ENCODE measurements at regions not wholly inside any gene's neighbourhood (a gene's known extent, or its start where the extent isn't known, plus 50 kb on each side); places are given as distances from the start of the nearest gene placed in this dataset.

GRCh38 chr3:111412656-111413055, 129.3 kb upstream of the CD96 start:
- DNase-seq (ENCODE audit: low spot score): no peak
- no peak for TF ChIP-seq CTCF (IDR thresholded peaks at IDR 0.05; ENCODE audit: borderline replicate concordance, control extremely low read depth, extremely low read depth, insufficient read depth, missing control alignments)
- in situ Hi-C loops (cut with MboI; ENCODE audit: low sequenced_read_pairs, unreplicated experiment): no loop called here

DNA sequence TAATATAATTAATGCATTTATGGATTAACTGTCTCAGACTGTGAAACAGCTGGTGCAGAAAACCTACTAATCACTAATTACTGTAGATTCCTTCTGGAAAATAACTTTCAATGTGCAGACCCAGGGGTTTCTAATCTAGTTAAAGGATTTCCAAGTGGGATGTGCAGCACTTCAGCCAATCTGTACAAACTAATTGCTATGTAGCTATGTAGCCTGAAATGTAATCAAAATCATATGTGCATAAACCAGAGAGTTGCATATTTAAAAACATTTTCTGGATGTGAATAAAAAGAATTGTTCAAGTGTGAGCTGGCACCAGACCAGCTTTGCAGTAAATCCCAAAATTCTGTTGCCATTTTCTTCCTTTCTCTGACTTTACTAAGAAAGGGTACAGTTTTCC, 127.5 kb upstream of the CD96 start:
- in situ Hi-C loops (cut with MboI; ENCODE audit: low sequenced_read_pairs, unreplicated experiment): no loop called here
- TF ChIP-seq CTCF (IDR thresholded peaks at IDR 0.05; ENCODE audit: borderline replicate concordance, control extremely low read depth, extremely low read depth, insufficient read depth, missing control alignments): no peak
- no peak for DNase-seq (ENCODE audit: low spot score)

GRCh38 chr3:111415018-111415417, 127.0 kb upstream of the CD96 start:
- no peak for TF ChIP-seq CTCF (IDR thresholded peaks at IDR 0.05; ENCODE audit: borderline replicate concordance, control extremely low read depth, extremely low read depth, insufficient read depth, missing control alignments)
- in situ Hi-C loops (cut with MboI; ENCODE audit: low sequenced_read_pairs, unreplicated experiment): no loop called here
- no peak for DNase-seq (ENCODE audit: low spot score)

DNA sequence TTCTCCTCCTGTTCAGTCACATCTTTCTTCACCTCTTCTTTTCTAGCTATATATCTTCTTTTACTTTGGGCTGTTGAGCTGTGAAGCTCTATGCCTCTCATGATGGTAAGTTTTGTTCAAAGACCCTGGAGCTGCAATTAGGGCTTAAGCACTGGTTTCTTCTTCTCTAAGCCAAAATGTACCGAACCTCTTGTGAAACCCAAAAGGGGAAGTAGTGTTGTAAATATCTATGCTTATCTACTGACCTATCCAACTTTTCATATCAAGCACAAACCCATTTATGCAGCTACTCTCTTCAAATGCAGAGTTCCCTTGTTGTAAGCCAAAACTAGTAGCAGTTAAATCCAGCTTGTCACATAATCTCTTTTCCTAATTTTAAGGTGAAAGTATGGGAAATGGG, 123.6 kb upstream of the CD96 start:
- no peak for TF ChIP-seq CTCF (IDR thresholded peaks at IDR 0.05; ENCODE audit: borderline replicate concordance, control extremely low read depth, extremely low read depth, insufficient read depth, missing control alignments)
- DNase-seq (ENCODE audit: low spot score): no peak
- in situ Hi-C loops (cut with MboI; ENCODE audit: low sequenced_read_pairs, unreplicated experiment): no loop called here

DNA sequence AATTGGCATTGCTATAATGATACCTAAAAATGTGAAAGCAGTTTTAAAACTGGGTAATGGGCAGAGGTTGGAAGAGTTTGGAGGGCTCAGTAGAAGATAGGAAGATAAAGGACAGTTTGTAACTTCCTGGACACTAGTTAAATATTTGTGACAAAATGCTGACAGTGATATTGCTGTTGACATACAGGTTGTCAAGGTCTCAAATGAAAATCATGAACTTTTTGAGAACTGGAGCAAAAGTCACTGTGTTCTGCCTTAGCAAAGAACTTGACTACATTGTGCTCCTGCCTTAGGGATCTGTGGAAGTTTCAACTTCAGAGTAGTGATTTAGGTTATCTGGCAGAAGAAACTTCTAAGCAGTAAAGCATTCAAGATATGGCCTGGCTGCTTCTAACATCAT, 113.7 kb upstream of the CD96 start:
- TF ChIP-seq CTCF (IDR thresholded peaks at IDR 0.05; ENCODE audit: borderline replicate concordance, control extremely low read depth, extremely low read depth, insufficient read depth, missing control alignments): no peak
- DNase-seq (ENCODE audit: low spot score): no peak
- in situ Hi-C loops (cut with MboI; ENCODE audit: low sequenced_read_pairs, unreplicated experiment): no loop called here

GRCh38 chr3:111434941-111435622, 106.9 kb upstream of the CD96 start:
- in situ Hi-C loops (cut with MboI; ENCODE audit: low sequenced_read_pairs, unreplicated experiment): no loop called here
- no peak for DNase-seq (ENCODE audit: low spot score)
- TF ChIP-seq CTCF (IDR thresholded peaks at IDR 0.05; ENCODE audit: borderline replicate concordance, control extremely low read depth, extremely low read depth, insufficient read depth, missing control alignments): no peak

Measured in GM13976 (cell line).